GM19239 (cell line): ENCODE measurements at regions not wholly inside any gene's neighbourhood (a gene's known extent, or its start where the extent isn't known, plus 50 kb on each side); places are given as distances from the start of the nearest gene placed in this dataset.
"Not testable (repeated sequence)": the region's sequence is repeated elsewhere in the genome, so short reads cannot be mapped to it uniquely, and the experiment has no call there.

ENCODE experiments used
- DNase-seq: peaks from one replicate; pipeline ENCODE4 v3.0.0; 2011; ENCODE audit warnings: low spot score; ENCODE audit not compliant: insufficient read length
- FAIRE-seq: peaks from 2 replicates; lab custom pipeline; 2011; peaks lifted over from hg19 to GRCh38; lab: Jason Lieb, UNC

DNA sequence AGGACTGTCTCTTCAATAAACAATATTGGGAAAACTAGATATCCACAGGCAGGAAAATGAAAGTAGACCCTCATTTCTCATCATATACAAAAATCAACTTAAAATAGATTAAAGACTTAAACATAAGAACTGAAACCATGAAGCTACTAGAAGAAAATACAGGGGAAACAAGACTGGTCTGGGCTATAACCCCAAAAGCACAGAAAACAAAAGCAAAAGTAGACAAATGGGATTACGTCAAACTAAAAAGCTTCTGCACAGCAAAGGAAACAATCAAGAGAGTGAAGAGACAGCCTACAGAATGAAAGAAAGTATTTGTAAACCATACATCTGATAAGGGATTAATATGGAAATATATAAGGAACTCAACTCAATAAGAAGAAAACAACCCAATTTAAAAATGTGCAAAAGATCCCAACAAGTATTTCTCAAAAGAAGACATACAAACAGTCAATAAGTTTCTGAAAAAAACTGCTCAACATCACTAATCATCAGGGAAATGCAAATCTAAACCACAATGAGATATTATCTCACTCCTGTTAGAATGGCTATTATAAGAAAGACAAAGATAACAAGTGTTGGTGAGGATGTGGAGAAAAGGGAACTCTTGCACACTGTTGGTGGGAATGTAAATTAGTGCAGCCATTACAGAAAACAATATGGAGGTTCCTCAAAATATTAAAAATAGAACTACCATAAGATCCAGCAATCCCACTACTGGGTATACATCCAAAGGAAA is 325.3 kb upstream of the RASGEF1B start:
- peak; percentile 14 for FAIRE-seq
- DNase-seq: no peak

DNA sequence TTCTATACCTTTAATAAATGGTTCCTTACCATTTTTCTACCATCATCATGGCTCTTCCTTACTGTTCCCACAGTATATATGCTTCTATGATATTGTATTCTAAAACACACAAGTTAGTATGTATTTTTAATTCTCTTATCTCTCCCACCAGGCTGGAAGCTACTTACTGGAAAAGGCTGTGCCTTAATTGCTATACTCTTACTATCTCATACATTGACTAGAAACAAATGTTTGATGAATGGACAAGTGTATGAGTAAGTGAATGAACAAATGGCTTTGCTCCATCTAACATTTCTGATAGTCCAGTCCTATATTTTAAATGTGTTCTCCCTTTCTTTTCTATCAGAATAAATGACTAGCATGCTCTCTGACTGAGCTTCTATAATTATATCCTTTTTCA is 320.8 kb upstream of the RASGEF1B start:
- no peak for FAIRE-seq
- no peak for DNase-seq

DNA sequence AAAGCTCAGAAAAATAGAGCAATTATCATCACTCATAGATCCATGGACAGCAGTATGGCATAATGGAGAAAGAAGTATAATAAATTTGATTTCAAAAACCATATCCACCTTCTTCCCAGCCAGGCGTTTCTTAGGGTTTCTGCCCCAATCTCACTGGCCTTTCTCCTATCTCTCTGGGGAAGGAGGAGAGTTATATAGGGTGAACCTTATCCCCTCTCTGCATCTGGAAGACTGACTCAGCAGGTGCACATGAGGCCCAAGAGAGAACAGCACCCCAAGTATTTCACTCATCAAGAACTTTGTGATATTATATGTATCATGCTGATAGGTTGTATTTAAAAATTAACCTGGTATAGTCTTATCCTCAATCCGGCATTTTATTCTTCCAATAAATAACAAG is 318.8 kb upstream of the RASGEF1B start:
- FAIRE-seq (no peak), DNase-seq (no peak)

DNA sequence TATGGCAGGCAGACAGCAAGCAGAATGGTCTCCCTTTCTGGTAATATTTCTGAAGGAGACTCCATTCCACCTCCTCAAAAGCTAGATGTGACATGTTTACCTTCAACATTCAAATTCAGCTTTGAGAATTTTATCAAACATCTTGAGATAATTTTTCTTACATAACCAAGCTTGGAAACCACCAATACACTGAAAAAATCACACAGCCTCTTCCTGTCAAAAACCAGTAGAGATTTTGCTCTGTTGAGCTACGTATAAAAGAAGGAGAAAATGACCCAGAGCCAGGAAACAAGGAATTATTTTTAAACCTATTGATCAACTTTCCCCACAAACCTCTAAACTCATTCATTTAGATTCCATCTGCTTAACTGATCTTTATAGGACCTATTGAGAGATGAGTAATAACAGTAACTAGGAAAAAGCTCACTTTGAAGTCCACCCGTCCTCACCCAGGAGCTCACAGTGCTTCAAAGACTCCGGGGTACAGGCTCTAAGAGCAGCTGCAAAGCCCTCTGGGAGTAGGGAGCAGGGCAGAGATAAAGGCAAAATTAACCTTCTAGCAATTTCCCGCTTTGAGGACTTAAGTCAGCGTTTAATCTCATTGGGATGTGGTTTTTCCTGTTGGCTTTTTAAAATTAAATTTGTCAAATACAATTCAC is 318.2 kb upstream of the RASGEF1B start:
- FAIRE-seq (no peak), DNase-seq (no peak)

DNA sequence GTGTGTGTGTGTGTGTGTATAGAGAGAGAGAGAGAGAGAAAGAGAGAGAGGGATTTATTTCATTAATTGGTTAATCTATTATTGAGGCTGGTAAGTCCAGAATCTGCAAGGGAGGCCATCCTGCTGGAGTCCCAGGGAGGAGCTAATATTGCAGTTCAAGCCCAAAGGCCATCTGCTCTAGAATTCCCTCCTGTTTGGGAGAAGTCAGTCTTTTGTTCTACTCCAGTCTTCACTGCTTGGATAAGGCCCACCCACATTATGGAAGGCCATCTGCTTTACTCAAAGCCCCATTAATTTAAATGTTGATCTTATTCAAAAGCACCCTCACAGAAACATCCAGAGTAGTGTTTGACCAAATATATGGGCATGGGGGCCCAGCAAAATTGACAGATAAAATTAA is 317.5 kb upstream of the RASGEF1B start:
- no peak for DNase-seq
- FAIRE-seq: no peak

DNA sequence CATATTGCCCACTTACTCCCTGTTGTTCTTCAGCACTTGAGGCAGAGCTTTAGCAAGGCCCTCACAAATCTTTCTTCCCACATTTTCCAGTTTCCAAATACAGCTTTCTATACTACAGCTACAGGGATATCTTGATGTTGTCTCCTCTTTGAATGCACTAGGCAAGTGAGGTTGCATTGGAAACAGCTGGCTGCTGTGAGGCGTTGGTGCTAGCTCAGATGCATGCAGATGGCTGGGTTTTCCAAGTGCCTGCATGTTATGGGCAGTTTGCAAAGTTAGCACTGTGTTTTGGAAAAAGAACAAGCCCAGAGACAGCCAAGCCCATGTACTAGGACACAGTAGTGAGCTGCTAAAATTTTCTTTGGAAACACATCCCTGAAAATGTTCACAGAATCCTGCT is 315.1 kb upstream of the RASGEF1B start:
- FAIRE-seq: no peak
- no peak for DNase-seq

DNA sequence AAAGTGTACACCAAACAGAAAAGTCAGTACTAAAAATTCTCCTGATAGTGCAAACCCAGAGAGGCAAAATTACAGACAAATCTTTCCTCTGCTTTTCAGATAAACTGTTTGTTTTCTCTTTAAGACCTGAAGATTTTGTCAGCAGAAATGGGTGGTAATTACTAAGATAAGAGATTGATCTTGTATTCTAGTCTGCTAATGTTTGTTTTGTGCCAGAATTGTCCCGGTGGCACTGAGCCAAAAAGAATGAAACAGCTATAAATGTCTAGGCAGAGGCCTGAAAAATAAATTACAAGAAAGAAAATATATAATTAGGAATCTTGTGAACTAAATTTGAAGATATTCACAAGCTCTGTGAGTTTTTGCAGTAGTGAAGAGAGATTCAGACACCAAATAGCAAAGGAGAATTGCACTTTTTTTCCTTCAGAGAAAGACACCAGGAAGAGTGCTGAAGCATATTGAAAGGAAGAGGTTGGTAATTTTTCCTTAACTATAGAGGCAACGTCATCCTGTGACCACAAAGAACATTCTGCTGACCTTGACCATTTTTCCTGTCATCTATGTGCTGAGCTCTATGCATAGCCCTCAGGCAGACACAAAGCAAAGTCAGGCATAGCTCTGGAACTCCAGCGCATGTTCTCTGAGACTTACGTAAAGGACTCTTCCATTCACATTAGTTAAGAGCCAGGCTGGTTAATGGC is 314.5 kb upstream of the RASGEF1B start:
- DNase-seq (no peak), FAIRE-seq (no peak)

DNA sequence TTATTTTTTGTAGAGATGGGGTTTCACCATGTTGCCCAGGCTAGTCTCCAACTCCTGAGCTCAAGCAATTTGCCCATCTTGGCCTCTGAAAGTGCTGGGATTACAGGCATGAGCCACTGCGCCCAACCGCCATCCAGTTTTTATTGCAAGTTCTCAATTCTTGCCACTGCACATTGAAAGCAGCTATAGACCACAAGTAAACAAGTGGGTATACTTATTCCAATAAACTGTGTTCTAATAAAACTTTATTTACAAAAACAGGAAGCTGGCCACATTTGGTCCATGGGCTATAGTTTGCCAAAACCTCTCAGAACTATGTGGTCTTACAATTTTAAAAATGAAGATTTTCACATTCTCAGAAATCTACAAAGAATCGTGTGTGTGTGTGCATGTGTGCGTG is 313.6 kb upstream of the RASGEF1B start:
- FAIRE-seq (no peak), DNase-seq (no peak)

DNA sequence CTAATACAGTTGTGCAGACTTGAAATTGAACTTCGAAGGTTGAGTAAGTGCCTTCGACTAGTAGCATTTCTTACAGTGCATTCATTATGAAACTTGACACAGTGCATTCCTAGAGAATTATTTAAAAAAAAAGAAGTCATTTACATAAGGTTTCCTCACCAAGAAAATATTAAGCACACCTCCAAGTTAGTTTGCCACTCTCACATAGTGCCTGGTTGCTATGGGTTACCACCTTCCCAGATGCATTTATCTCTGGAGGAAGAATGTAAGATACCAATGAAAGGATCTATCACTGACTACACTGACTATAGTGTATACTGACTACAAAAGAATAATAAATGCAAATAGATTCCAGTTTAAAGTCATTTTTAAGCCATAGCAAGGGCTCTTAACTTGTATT is 311.9 kb upstream of the RASGEF1B start:
- no peak for DNase-seq
- FAIRE-seq: no peak

DNA sequence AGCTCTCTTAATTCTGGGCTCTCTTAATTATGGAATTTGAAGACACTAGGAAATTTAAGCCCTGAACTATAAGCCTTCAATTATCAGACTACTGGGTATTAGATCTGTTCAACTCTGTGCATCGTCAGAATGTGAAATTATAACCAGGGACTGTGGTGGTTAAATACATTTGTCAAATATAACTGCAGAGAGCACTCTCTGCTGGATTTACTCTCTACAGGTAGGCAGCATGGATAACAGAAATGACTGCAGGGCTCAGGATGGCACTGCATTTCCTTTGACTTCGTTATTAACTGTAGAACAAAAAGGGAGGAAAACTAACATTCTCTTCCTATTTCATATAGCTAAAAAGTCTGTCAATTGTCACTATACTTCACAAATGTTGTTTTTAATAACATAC is 310.1 kb upstream of the RASGEF1B start:
- FAIRE-seq (no peak), DNase-seq (no peak)

DNA sequence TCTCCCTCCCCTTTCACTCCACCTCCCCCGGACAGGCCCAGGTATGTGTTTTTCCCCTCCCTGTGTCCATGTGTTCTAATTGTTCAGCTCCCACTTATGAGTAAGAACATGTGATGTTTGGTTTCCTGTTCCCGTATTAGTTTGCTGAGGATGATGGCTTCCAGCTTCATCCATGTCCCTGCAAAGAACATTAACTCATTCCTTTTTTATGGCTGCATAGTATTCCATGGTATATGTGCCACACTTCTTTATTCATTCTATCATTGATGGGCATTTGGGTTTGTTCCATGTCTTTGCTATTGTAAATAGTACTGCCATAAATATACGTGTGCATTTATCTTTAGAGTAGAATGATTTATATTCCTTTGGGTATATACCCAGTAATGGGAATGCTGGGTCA is 306.0 kb upstream of the RASGEF1B start:
- DNase-seq, FAIRE-seq: not testable (repeated sequence)

DNA sequence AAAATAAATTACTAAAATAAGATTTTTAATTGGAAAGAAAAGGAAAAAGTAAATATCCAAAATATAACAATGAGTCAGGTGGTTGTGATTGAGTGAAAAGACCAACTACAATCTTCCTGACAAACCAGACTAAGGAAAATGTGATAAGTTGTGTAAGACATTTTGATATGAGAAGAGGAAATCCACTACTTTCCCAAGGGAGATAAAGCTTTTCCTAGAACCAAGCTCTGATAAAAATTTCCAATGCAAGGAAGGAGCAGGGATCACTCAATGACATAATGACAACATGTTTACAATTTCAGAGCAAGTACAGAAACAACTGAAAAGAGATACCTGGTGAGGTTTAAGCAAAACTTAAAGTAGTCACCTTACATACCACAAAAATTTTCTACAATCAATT is 305.1 kb upstream of the RASGEF1B start:
- FAIRE-seq: no peak

DNA sequence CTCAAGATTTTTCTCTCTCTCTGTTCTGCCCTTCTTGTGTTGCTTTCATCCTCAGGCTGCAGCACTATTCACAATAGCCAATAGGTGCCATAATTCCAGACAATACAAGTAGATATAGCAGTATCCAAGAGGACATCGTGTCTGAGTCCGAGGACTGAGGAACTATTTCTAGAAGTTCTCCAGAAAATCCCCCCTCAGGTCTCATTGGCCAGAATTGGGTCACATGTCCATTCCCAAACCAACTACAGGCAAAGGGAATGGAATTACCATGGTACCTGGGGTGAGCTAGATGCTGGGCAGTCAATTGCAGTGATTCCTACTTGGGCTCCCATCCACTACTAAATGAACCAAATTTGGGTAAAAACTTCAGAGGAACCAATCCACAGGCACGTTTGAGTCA is 301.9 kb upstream of the RASGEF1B start:
- FAIRE-seq (no peak), DNase-seq (no peak)

More for the DNA sequence above, 305.1 kb upstream of the RASGEF1B start:
- no peak for DNase-seq

DNA sequence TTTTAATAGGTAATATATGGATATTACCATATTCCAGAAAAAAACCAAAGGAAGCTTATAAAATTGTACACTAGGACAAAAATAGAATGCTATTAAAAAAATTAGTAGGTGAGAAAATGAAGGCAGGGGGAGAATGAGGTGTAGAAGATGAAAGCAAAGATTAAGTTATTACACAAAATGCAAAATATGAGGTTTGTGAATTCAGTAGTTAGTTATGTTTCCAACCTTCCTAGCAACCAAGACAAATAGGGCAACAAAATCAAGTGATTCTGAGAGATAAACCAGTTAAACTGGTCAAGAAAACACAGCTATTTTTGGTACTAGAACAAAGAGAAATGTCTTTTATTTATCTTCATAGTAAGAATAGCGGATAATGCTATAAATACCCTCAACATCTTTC is 300.0 kb upstream of the RASGEF1B start:
- no peak for DNase-seq
- FAIRE-seq: no peak

DNA sequence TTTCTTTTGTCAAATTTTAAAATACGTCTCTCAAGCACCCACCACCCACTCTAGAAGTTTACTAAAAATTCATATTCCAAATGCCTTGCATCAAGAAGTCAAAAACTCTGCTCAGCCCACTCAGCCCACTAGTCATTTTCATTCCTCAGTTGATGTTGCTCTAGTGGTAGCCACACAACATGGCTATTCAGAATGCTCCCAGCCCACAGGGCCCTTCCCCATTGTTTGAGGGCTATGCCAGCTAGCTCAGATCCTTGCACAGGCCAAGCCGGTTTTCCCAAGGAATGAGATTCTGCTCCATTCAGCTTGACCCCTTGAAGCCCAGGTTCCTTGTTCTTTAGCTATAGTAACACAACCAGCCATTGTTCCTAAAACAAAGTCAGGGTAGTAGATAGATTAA is 297.5 kb upstream of the RASGEF1B start:
- DNase-seq: no peak
- FAIRE-seq: no peak

DNA sequence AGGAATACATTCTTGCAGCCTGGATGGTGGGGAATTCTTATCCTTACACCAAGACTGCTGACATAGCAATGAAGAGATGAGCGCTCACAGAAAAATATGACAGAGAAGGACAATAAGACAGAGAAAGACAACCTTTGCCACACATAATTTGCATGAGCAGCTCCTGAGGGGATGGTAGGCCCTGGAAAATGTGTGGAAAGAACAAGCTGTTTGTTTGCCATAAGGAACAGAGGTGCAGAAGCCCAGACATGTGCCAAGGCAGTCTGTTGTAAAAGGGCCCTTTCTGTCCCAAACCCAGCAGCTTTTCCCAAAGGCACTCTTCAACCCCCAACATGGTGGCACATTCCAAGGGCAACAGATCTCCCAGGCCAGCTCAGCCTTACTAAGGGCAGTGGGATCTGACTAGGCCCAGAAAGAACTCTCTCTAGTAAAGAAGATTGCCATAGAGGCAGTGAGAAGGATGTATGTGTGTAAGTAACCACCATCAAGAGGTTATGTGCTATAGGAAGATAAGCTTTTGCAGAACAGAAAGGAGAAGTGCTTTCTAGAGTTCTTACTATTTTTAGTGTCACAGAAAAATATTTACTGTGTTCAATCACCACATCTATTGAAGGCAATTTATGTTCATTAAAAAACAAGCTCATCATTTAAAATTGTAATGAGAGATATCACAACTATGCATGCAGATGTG is 287.0 kb upstream of the RASGEF1B start:
- FAIRE-seq: no peak
- DNase-seq: no peak

DNA sequence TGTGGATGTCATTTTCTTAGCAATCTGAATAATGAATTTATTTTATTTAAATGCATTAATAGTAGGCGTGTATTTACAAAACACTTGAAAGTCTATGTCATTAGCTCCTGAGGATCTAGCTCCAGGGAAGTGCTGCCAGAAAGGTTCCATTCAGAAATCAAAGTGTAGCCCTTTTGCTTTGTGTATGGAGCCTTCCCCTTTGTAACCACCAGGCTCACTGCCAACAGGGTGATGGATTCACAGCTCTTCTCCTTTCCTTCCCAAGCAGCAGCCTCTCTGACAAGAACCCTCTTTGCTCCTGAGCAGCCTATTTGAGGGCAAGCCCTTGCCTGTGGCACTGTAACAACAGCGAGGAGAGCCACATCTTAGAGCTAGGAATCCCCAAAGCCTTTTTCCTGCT is 286.0 kb upstream of the RASGEF1B start:
- no peak for DNase-seq
- FAIRE-seq: no peak

DNA sequence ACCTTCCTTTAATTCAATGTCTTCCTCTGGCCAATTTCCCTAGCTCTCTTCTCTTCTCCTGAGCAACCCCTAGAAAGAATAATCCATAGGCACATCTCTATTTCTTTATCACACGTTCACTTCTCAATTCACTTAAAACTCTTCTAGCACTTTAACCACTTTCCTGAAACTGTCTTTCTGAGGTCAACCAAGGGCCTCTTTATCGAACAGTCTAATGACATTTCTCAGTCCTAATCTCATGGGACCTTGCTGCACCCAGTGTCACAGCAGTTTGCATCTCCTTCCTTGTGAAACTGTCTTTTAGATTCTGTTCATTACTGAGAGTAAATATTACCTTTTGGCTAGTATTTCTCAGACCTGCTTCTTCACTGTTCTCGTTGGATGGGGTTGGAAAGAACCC is 285.3 kb upstream of the RASGEF1B start:
- FAIRE-seq: peak; percentile 72
- DNase-seq: peak; percentile 12

DNA sequence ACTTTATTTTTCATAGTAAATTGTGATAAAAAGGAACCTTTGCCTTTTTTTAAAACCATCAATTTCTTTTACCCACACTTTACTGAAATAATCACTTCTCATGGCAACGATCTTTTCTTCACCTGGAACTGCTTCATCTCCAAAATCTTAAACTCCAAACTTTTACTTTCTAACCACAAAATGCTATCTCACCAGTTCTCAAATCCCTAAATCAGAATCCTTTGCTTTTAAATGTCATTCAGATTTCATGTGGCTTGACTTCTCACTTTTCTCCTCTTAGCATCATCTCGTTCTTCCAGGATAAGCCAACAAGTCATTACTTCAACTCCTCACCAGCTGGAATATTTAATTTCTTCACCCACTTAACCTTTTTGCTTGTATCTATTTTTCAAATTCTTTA is 284.3 kb upstream of the RASGEF1B start:
- DNase-seq: no peak
- FAIRE-seq: no peak

DNA sequence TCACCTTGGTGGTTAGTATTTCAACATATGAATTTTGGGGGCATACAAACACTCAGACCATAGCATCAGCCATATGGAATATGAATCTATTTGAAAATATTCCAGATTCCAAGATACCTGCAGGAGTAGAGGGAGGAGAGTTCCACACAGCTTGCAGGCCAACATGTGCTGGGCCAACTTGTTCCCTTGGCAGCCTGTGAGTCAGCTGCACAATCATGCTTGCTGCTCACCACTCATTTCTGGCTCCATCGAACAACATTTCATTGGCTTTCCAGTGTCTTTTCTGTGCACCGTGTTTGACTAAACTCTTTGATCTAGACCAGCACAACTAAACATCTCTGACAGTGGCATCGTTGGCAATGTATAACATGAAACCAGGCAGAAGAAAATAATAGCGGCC is 282.5 kb upstream of the RASGEF1B start:
- FAIRE-seq (no peak), DNase-seq (no peak)
